Posterior vena cava (tissue), 2 donors: ENCODE measurements at regions not wholly inside any gene's neighbourhood (a gene's known extent, or its start where the extent isn't known, plus 50 kb on each side); places are given as distances from the start of the nearest gene placed in this dataset.

Experiments
- DNase-seq: peaks from one replicate; pipeline ENCODE4 v3.0.0-alpha.2; 2020; ENCODE audit warnings: low spot score
- intact Hi-C, 2 donors: fragments of 100-400 bp; cut with DNase I; formaldehyde crosslinking; loops; one replicate each; pipeline versions ENCODE4 v1.14.1 to v1.14.2; 2022 to 2023
- donor health status: DM: yes; HTN: yes; CAD: no.
- donor health status: DM: yes; HTN: yes; CAD: no.

GRCh38 chr9:71592400-71592799 lies 175.9 kb downstream of the CEMIP2 start:
- no peak for DNase-seq
- intact Hi-C loops: no loop called here

GRCh38 chr9:71590362-71590761 lies 178.0 kb downstream of the CEMIP2 start:
- DNase-seq: no peak
- intact Hi-C loops: no loop called here

GRCh38 chr9:71589612-71590011 lies 178.7 kb downstream of the CEMIP2 start:
- intact Hi-C loops: no loop called here
- DNase-seq: no peak

- DNase-seq: no peak
Observed at GRCh38 chr9:71587576-71588362, 180.5 kb downstream of the CEMIP2 start.

GRCh38 chr9:71583792-71584191 lies 184.5 kb downstream of the CEMIP2 start:
- DNase-seq: no peak
- intact Hi-C loops: no loop called here

More at GRCh38 chr9:71587576-71588362, 180.5 kb downstream of the CEMIP2 start:
- intact Hi-C loops: no loop called here

GRCh38 chr9:71582347-71582746 lies 186.0 kb downstream of the CEMIP2 start:
- no peak for DNase-seq
- intact Hi-C loops: no loop called here

- intact Hi-C loops: no loop called here
- no peak for DNase-seq
Observed at GRCh38 chr9:71581101-71581500, 187.2 kb downstream of the CEMIP2 start.

- no peak for DNase-seq
- intact Hi-C loops: loop anchor here in 1 of 2 donors (1.0 kb wide), 1 partner anchor 22 kb away; no protein-coding TSS in a partner anchor
Observed at GRCh38 chr9:71571186-71571585, 197.1 kb downstream of the CEMIP2 start.

GRCh38 chr9:71567890-71568289 lies 200.4 kb downstream of the CEMIP2 start:
- intact Hi-C loops: no loop called here
- no peak for DNase-seq

GRCh38 chr9:71562140-71562539 lies 206.2 kb downstream of the CEMIP2 start:
- intact Hi-C loops: no loop called here
- DNase-seq: no peak

- intact Hi-C loops: no loop called here
- no peak for DNase-seq
Observed at GRCh38 chr9:71557310-71557709, 211.0 kb downstream of the CEMIP2 start.

GRCh38 chr9:71552480-71552879 lies 215.8 kb downstream of the CEMIP2 start:
- DNase-seq: no peak
- intact Hi-C loops: no loop called here

GRCh38 chr9:71549023-71549422 lies 219.3 kb downstream of the CEMIP2 start:
- DNase-seq: no peak
- intact Hi-C loops: loop anchor here in 1 of 2 donors (1.0 kb wide), 1 partner anchor 22 kb away; no protein-coding TSS in a partner anchor

- intact Hi-C loops: no loop called here
- no peak for DNase-seq
Observed at GRCh38 chr9:71544464-71544863, 223.8 kb downstream of the CEMIP2 start.

GRCh38 chr9:71541436-71541835 lies 226.9 kb downstream of the CEMIP2 start:
- intact Hi-C loops: no loop called here
- no peak for DNase-seq

- DNase-seq: no peak
- intact Hi-C loops: no loop called here
Observed at GRCh38 chr9:71524996-71525580, 243.2 kb downstream of the CEMIP2 start.

GRCh38 chr9:71524516-71524915 lies 243.8 kb downstream of the CEMIP2 start:
- intact Hi-C loops: no loop called here
- DNase-seq: no peak

GRCh38 chr9:71521132-71521531 lies 247.2 kb downstream of the CEMIP2 start:
- no peak for DNase-seq
- intact Hi-C loops: no loop called here

- no peak for DNase-seq
- intact Hi-C loops: no loop called here
Observed at GRCh38 chr9:71519098-71519696, 249.1 kb downstream of the CEMIP2 start.

GRCh38 chr9:71518045-71518827 lies 250.1 kb downstream of the CEMIP2 start:
- no peak for DNase-seq
- intact Hi-C loops: no loop called here
